HepG2 (cell line): ENCODE measurements at regions not wholly inside any gene's neighbourhood (a gene's known extent, or its start where the extent isn't known, plus 50 kb on each side); places are given as distances from the start of the nearest gene placed in this dataset.

Experiments used
- ATF1 ChIP-seq: IDR thresholded peaks from 2 replicates; pipeline ENCODE4 v1.6.1; 2016; ENCODE audit warnings: mild to moderate bottlenecking, control low read depth
- BHLHE40 ChIP-seq: IDR thresholded peaks from 2 replicates; pipeline ENCODE4 v1.6.1; 2011; ENCODE audit warnings: low read length, improper control_type of control experiment
- FOXK2 ChIP-seq: fragments of 450-650 bp; IDR thresholded peaks from 2 replicates; pipeline ENCODE4 v1.6.1; 2016
- JUND ChIP-seq: sonication (generic); formaldehyde crosslinking; IDR thresholded peaks from 2 replicates; pipeline ENCODE4 v1.8.0; 2022; ENCODE audit warnings: mild to moderate bottlenecking, missing genetic modification reagents
- POLR2AphosphoS5 ChIP-seq: IDR thresholded peaks from 2 replicates; pipeline ENCODE4 v1.6.1; 2012; ENCODE audit warnings: low read depth, low read length
- RAD21 ChIP-seq: fragments of 450-650 bp; formaldehyde crosslinking; IDR thresholded peaks from 2 replicates; pipeline ENCODE4 v1.5.0; 2020; ENCODE audit warnings: mild to moderate bottlenecking
- SMARCE1 ChIP-seq: fragments of 450-650 bp; IDR thresholded peaks from 2 replicates; pipeline ENCODE4 v1.6.1; 2017; ENCODE audit warnings: borderline replicate concordance
- TAF1 ChIP-seq: sonication (generic); formaldehyde crosslinking; IDR thresholded peaks from 2 replicates; pipeline ENCODE4 v1.4.0; 2020; ENCODE audit warnings: missing genetic modification reagents
- ZNF614 ChIP-seq: IDR thresholded peaks from 2 replicates; pipeline ENCODE4 v1.6.1; 2018; ENCODE audit warnings: missing biosample characterization, missing genetic modification reagents, inconsistent platforms, borderline replicate concordance
- ZSCAN20 ChIP-seq: sonication (generic); formaldehyde crosslinking; IDR thresholded peaks from 2 replicates; pipeline ENCODE4 v1.4.0; 2020; ENCODE audit warnings: missing genetic modification reagents, mild to moderate bottlenecking, borderline replicate concordance
- ZZZ3 ChIP-seq: sonication (generic); formaldehyde crosslinking; IDR thresholded peaks from 2 replicates; pipeline ENCODE4 v1.4.0; 2020; ENCODE audit warnings: missing genetic modification reagents, mild to moderate bottlenecking, borderline replicate concordance
- TF ChIP-seq, protein P1 (sequence below): sonication (generic); formaldehyde crosslinking; IDR thresholded peaks from 2 replicates; pipeline ENCODE4 v1.5.0; 2020; ENCODE audit warnings: mild to moderate bottlenecking, missing genetic modification reagents, moderate library complexity

GRCh38 chr2:190812506-190813294 is 67.9 kb upstream of the GLS start:
- TF ChIP-seq BHLHE40: no peak
- TF ChIP-seq ZZZ3 (CRISPR knock-in tag): no peak
- peak; percentile 57; the same call in 1 of the 2 replicates for TF ChIP-seq TAF1
- TF ChIP-seq ATF1 (CRISPR knock-in tag): no peak
- peak; percentile 43 for TF ChIP-seq RAD21 (CRISPR knock-in tag)
- TF ChIP-seq ZNF614 (CRISPR knock-in tag): peak; percentile 84; the same call in 1 of the 2 replicates
- no peak for TF ChIP-seq FOXK2
- TF ChIP-seq JUND (CRISPR knock-in tag): no peak
- TF ChIP-seq, protein P1, sequence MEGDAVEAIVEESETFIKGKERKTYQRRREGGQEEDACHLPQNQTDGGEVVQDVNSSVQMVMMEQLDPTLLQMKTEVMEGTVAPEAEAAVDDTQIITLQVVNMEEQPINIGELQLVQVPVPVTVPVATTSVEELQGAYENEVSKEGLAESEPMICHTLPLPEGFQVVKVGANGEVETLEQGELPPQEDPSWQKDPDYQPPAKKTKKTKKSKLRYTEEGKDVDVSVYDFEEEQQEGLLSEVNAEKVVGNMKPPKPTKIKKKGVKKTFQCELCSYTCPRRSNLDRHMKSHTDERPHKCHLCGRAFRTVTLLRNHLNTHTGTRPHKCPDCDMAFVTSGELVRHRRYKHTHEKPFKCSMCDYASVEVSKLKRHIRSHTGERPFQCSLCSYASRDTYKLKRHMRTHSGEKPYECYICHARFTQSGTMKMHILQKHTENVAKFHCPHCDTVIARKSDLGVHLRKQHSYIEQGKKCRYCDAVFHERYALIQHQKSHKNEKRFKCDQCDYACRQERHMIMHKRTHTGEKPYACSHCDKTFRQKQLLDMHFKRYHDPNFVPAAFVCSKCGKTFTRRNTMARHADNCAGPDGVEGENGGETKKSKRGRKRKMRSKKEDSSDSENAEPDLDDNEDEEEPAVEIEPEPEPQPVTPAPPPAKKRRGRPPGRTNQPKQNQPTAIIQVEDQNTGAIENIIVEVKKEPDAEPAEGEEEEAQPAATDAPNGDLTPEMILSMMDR (CRISPR knock-in tag): no peak
- no peak for TF ChIP-seq ZSCAN20 (CRISPR knock-in tag)
- peak; percentile 73 for TF ChIP-seq POLR2AphosphoS5
- no peak for TF ChIP-seq SMARCE1
